Kidney epithelial cell (primary cell): ENCODE measurements at regions not wholly inside any gene's neighbourhood (a gene's known extent, or its start where the extent isn't known, plus 50 kb on each side); places are given as distances from the start of the nearest gene placed in this dataset.

Experiments used
- DNase-seq: peaks from one replicate; pipeline ENCODE4 v3.0.0-alpha.2; 2010; ENCODE audit warnings: low read depth
- H3K27me3 ChIP-seq: 2 replicates; pipeline ENCODE4 v1.6.0; 2011; ENCODE audit warnings: low read length; ENCODE audit not compliant: control insufficient read depth, insufficient read depth
- H3K36me3 ChIP-seq: 2 replicates; pipeline ENCODE4 v1.5.1; 2011; ENCODE audit warnings: low read length; ENCODE audit not compliant: control insufficient read depth, insufficient read depth
- H3K4me3 ChIP-seq: 2 replicates; pipeline ENCODE4 v1.5.1; 2011; ENCODE audit warnings: low read depth, mild to moderate bottlenecking, control low read depth, low read length
- CTCF ChIP-seq: IDR thresholded peaks from 2 replicates; pipeline ENCODE4 v1.5.1; 2011; ENCODE audit warnings: mild to moderate bottlenecking, moderate library complexity, low read length, control low read depth, inconsistent platforms; ENCODE audit not compliant: insufficient read depth, poor library complexity, severe bottlenecking

DNA sequence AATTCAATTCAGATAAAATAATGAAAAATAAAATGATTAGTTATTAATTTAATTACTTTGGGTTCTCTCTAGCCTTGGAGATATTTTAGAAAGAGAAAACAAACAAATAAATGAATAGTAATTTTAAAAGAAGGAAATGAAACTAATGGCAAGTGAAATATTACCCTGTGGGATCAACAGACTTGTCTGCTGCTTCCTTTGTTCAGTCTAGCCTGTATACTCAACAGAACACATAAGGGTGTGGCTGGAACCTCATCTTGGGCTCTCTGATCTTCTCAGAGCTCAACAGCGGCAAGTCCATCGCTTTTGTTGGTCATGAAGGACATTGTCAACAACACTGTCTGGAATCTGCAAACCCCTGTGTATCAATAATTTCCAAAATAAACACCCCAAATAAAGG, 904.9 kb downstream of the IPMK start:
- no peaks in the 10 kb centered on the region for H3K36me3 ChIP-seq
- TF ChIP-seq CTCF: no peak
- H3K27me3 ChIP-seq: no peaks in the 10 kb centered on the region
- H3K4me3 ChIP-seq: no peak overlapping the region
- no peak for DNase-seq

GRCh38 chr10:57353403-57354003, 914.2 kb downstream of the IPMK start:
- Histone ChIP-seq H3K27me3 (no peaks in the 10 kb centered on the region), H3K36me3 (no peaks in the 10 kb centered on the region), H3K4me3 (no peak overlapping the region)
- DNase-seq: no peak
- TF ChIP-seq CTCF: no peak

DNA sequence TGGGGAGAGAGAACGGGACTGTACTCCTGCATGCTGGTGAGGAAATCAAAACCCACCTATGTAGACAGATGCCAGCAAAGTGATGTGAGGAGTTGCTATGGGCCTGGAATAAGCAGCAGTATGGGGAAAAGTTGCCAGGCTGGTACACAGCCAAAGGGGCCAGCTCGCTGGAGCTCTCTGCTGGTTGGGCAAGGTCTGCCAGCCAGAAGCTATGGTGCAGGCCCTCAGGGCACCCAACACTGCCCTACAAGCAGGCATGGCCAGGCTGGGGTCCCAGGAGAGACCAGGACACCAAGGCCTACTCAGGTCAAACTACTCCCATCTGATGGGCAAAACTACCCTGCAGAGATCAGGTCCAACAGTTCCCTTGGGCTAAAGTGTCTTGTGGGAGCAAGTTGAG, 916.6 kb downstream of the IPMK start:
- no peak for DNase-seq
- Histone ChIP-seq H3K27me3 (no peaks in the 10 kb centered on the region), H3K4me3 (no peak overlapping the region), H3K36me3 (no peaks in the 10 kb centered on the region)
- no peak for TF ChIP-seq CTCF

- TF ChIP-seq CTCF: no peak
- no peak for DNase-seq
- no peaks in the 10 kb centered on the region for H3K36me3 ChIP-seq
- no peak overlapping the region for H3K4me3 ChIP-seq
- H3K27me3 ChIP-seq: no peaks in the 10 kb centered on the region
These were observed 926.4 kb downstream of the IPMK start for GRCh38 chr10:57341294-57341693.

DNA sequence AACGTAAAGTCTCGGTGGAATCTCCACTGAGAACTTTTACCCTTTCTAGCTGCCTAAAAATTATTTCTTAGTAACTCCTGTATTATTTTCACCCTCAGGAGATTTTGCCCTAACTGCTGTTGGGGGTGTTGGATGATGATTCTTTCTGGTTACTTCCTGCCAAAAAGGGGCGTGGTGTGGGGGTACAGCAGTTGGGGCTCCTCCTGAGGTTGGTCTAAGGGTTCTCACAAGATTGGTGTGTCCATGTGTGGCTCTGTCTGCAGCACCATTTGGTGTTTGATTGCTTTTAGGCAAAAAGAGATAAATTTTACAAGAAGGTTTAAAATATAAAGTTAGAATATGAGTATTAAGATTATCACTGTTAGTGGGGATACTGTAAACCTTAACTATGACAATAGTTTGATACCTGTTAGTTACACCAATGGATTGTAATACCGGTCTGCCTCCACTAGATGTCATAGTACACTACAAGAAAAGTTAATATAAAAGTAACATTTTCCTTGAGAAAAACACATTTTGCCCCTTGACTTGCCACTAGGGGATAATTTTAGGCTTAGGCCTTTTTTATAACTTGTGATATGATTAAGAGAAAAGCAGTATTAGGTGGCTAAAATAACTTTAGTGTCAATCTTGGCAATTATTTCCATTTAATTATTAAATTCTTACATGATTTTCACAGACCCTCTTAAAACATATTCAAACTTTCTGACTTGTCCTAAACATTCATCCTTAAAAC, 928.7 kb downstream of the IPMK start:
- Histone ChIP-seq H3K27me3 (no peaks in the 10 kb centered on the region), H3K4me3 (no peak overlapping the region), H3K36me3 (no peaks in the 10 kb centered on the region)
- no peak for DNase-seq
- TF ChIP-seq CTCF: peak; percentile 61

DNA sequence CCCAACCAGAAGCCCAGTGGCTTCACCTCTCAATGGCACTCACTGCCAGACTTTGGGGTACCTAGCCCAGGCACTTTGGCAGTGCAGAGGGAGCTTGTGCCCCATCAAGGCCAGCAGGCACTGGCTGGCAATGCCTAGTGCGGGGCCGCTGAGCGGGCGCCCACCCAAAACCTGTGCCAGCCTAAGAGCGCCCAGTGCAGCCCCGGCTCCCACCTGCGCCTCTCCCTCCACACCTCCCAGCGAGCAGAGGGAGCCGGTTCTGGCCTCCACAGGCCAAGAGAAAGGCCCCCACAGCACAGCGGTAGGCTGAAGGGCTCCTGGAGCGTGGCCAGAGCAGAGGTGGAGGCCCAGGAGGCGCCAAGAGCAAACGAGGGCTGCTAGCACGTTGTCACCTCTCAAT, 930.8 kb downstream of the IPMK start:
- no peak for DNase-seq
- TF ChIP-seq CTCF: no peak
- no peaks in the 10 kb centered on the region for H3K36me3 ChIP-seq
- H3K4me3 ChIP-seq: no peak overlapping the region
- H3K27me3 ChIP-seq: no peaks in the 10 kb centered on the region
